PFSK-1 (cell line): ENCODE measurements at regions not wholly inside any gene's neighbourhood (a gene's known extent, or its start where the extent isn't known, plus 50 kb on each side); places are given as distances from the start of the nearest gene placed in this dataset.

Experiments used
- FOXP2 ChIP-seq: optimal IDR thresholded peaks from 2 replicates; pipeline ENCODE3; 2011; ENCODE audit warnings: borderline replicate concordance, control low read depth, inconsistent platforms; ENCODE audit not compliant: insufficient read depth; ENCODE audit errors: extremely low read length, extremely low read depth
- POLR2AphosphoS5 ChIP-seq: IDR thresholded peaks from 2 replicates; pipeline ENCODE4 v1.6.1; 2012; ENCODE audit warnings: low read depth, mild to moderate bottlenecking, control low read depth, low read length, moderate library complexity
- SIN3A ChIP-seq: IDR thresholded peaks from 2 replicates; pipeline ENCODE4 v1.6.1; 2012; ENCODE audit warnings: mild to moderate bottlenecking, low read length, moderate library complexity, borderline replicate concordance; ENCODE audit not compliant: insufficient read depth
- TAF1 ChIP-seq: IDR thresholded peaks from 2 replicates; pipeline ENCODE4 v1.6.1; 2012; ENCODE audit warnings: low read length, control low read depth, borderline replicate concordance; ENCODE audit not compliant: insufficient read depth
- TF ChIP-seq, protein P1 (sequence below), 2 experiments: IDR thresholded peaks; 2 replicates each; pipeline versions ENCODE4 v1.6.1 to v1.8.0; 2011 to 2012; ENCODE audit warnings: low read depth in 2 of 2, low read length in 2 of 2, control low read depth in 1 of 2, inconsistent platforms in 1 of 2, mild to moderate bottlenecking in 1 of 2, moderate library complexity in 1 of 2; ENCODE audit not compliant: insufficient read depth in 1 of 2

DNA sequence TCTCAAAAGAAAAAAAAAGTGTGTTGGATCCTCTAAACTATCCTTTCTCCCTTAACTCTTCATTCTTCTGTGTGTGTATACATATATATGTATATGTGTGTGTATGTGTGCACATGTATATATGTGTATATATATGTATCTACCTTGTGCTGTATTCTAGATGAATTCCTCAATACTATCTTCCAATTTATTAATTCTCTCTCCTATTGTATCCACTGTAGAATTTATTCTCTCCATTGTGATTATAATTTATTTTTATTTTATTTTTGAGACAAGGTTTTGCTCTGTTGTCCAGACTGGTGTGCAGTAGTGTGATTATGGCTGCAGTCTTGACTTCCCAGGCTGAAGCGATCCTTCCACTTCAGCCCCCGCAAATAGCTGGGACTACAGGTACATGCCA is 147.1 kb upstream of the ZNF618 start:
- no peak for TF ChIP-seq SIN3A
- TF ChIP-seq POLR2AphosphoS5, result no peak
- no peak for TF ChIP-seq FOXP2
- TF ChIP-seq, protein P1, sequence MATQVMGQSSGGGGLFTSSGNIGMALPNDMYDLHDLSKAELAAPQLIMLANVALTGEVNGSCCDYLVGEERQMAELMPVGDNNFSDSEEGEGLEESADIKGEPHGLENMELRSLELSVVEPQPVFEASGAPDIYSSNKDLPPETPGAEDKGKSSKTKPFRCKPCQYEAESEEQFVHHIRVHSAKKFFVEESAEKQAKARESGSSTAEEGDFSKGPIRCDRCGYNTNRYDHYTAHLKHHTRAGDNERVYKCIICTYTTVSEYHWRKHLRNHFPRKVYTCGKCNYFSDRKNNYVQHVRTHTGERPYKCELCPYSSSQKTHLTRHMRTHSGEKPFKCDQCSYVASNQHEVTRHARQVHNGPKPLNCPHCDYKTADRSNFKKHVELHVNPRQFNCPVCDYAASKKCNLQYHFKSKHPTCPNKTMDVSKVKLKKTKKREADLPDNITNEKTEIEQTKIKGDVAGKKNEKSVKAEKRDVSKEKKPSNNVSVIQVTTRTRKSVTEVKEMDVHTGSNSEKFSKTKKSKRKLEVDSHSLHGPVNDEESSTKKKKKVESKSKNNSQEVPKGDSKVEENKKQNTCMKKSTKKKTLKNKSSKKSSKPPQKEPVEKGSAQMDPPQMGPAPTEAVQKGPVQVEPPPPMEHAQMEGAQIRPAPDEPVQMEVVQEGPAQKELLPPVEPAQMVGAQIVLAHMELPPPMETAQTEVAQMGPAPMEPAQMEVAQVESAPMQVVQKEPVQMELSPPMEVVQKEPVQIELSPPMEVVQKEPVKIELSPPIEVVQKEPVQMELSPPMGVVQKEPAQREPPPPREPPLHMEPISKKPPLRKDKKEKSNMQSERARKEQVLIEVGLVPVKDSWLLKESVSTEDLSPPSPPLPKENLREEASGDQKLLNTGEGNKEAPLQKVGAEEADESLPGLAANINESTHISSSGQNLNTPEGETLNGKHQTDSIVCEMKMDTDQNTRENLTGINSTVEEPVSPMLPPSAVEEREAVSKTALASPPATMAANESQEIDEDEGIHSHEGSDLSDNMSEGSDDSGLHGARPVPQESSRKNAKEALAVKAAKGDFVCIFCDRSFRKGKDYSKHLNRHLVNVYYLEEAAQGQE (IDR thresholded peaks at IDR 0.05; ENCODE audit: insufficient read depth in 1 of 2, low read depth in 2 of 2, low read length in 2 of 2), result no peak
- TF ChIP-seq TAF1, result no peak

DNA sequence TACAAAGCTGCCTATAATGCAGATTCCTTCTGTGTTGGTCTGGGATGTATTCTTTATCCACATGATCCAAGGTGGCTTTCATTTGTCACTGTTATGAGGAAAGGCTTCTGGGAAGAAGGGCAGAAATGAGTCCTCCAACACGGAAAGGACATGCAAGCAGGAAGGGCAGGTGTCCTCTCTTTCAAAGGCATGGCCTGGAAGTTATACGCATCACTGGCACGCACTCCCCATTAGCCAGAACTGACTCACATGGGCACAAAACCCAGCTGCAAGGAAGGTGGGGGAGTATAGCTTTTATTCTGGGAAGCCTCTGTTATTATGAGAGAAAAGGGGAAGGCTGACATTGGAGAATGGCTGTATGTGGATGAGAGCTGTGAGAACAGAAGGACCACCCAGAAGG is 141.3 kb upstream of the ZNF618 start:
- TF ChIP-seq SIN3A, result no peak
- no peak for TF ChIP-seq FOXP2
- no peak for TF ChIP-seq TAF1
- TF ChIP-seq POLR2AphosphoS5, result no peak
- TF ChIP-seq, protein P1 (IDR thresholded peaks at IDR 0.05; ENCODE audit: insufficient read depth in 1 of 2, low read depth in 2 of 2, low read length in 2 of 2), result no peak

DNA sequence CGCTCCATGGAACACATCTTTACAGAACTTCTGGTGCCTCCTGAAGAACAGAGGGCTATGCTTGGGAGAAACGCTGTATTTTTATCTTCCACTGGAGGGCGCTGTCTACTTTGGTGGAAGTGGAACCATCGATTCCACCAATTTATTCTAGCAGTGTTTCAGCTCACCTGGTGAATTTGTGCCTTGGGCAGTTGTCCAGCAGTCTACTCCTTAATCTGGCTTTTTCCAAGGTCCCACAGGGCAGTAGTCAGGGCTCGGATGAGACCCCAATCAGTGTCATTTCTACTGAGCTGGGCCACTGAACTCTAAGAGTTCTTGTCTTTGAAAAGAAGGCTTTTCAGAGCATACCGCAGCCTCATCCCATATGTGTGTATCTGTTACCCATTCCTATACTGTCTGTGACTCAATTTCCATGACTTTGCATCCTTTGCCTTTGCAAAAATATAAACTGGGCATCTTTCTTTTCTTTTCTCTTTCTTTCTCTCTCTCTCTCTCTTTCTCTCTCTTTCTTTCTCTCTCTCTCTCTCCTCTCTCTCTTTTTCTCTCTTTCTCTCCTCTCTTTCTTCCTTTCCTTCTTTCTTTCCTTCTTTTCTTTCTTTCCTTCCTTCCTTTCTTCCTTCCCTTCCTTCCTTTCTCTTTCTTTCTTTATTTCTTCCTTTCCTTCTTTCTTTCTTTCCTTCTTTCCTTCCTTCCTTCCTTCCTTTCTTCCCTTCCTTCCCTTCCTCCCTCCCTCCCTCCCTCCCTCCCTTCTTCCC is 138.4 kb upstream of the ZNF618 start:
- no peak for TF ChIP-seq TAF1
- TF ChIP-seq SIN3A, result no peak
- TF ChIP-seq POLR2AphosphoS5, result no peak
- TF ChIP-seq, protein P1 (IDR thresholded peaks at IDR 0.05; ENCODE audit: insufficient read depth in 1 of 2, low read depth in 2 of 2, low read length in 2 of 2), result no peak
- no peak for TF ChIP-seq FOXP2

DNA sequence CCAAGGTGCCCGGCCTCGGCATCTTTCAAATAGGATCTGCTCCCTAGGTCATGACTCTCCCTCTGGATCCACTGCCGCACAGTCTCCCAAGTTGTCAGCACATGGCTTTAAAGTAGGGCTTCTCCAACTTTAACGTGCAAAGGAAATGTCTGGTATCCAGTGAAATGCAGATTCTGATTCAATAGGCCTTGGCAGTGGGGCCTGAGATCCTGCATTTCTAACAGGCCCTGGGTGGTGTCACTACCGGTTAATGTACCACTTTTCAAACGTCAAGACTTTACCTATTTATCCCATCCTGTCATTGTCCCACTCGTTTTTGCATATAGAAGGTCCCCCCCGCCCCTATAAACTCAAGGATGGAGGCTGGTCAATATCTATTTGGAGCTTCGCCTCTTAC is 137.6 kb upstream of the ZNF618 start:
- TF ChIP-seq FOXP2, result no peak
- TF ChIP-seq, protein P1 (IDR thresholded peaks at IDR 0.05; ENCODE audit: insufficient read depth in 1 of 2, low read depth in 2 of 2, low read length in 2 of 2), result no peak
- TF ChIP-seq TAF1, result no peak
- no peak for TF ChIP-seq SIN3A
